Activated CD8-positive, alpha-beta T cell treated with anti-CD3 and anti-CD28 coated beads for 36 hours (primary cell): ENCODE measurements at regions not wholly inside any gene's neighbourhood (a gene's known extent, or its start where the extent isn't known, plus 50 kb on each side); places are given as distances from the start of the nearest gene placed in this dataset.

Experiments used
- ATAC-seq: fragments of 200-7000 bp; cut with Tn5 transposase; one replicate; pipeline ENCODE4 v1.10.0; 2021; ENCODE audit warnings: mild to moderate bottlenecking, moderate library complexity
- CTCF ChIA-PET: fragments of 350-600 bp; sonication (Branson Sonifier 250); formaldehyde crosslinking; loops from one replicate; lab custom pipeline; 2021; ENCODE audit warnings: antibody characterized with exemption; lab: Charles Lee
- POLR2A ChIA-PET: fragments of 350-600 bp; sonication (Branson Sonifier 250); formaldehyde crosslinking; loops from one replicate; lab custom pipeline; 2021; ENCODE audit warnings: antibody characterized with exemption; lab: Charles Lee
- DNase-seq: peaks from one replicate; pipeline ENCODE4 v3.0.0-alpha.2; 2020
- H3K27ac Mint-ChIP-seq: one replicate; pipeline ENCODE4 v1.8.0; 2021; ENCODE audit warnings: mild to moderate bottlenecking, mixed read lengths
- H3K27me3 Mint-ChIP-seq: one replicate; pipeline ENCODE4 v1.8.0; 2021; ENCODE audit warnings: mixed read lengths
- H3K36me3 Mint-ChIP-seq: one replicate; pipeline ENCODE4 v1.8.0; 2021; ENCODE audit warnings: low read depth, mixed read lengths
- H3K4me1 Mint-ChIP-seq: one replicate; pipeline ENCODE4 v1.8.0; 2021; ENCODE audit warnings: low read depth, mixed read lengths
- H3K4me3 Mint-ChIP-seq: one replicate; pipeline ENCODE4 v1.8.0; 2021; ENCODE audit warnings: mild to moderate bottlenecking, moderate library complexity, mixed read lengths
- H3K9me3 Mint-ChIP-seq: one replicate; pipeline ENCODE4 v1.8.0; 2021; ENCODE audit warnings: mixed read lengths
- CTCF ChIP-seq: fragments of 200-600 bp; IDR thresholded peaks from one replicate; pipeline ENCODE4 v1.8.0; 2022; ENCODE audit warnings: antibody characterized with exemption, mild to moderate bottlenecking
- intact Hi-C: fragments of 100-400 bp; cut with micrococcal nuclease; formaldehyde crosslinking; loops from one replicate; pipeline ENCODE4 v1.10.0; 2022

- Mint-ChIP-seq H3K36me3 (no peaks in the 10 kb centered on the region), H3K4me3 (no peak overlapping the region), H3K9me3 (no peaks in the 10 kb centered on the region), H3K4me1 (no peaks in the 10 kb centered on the region), H3K27me3 (no peaks in the 10 kb centered on the region), H3K27ac (no peak overlapping the region)
- ChIA-PET CTCF (interaction anchor here (1.1 kb wide), 1 partner anchor 80 kb away, joined by 3 read pairs; no protein-coding TSS in a partner anchor), POLR2A (no interaction called here)
- intact Hi-C loops, result no loop called here
- no peak for TF ChIP-seq CTCF
- ATAC-seq (no peak), DNase-seq (no peak)
These were observed 322.9 kb downstream of the PTEN start for GRCh38 chr10:88186335-88186734.

- ChIA-PET CTCF (interaction anchor here (0.6 kb wide), 1 partner anchor 9 kb away, joined by 3 read pairs; no protein-coding TSS in a partner anchor), POLR2A (no interaction called here)
- no peak for TF ChIP-seq CTCF
- H3K4me1 Mint-ChIP-seq, result peaks cover 2% of the 10 kb centered on the region
- no peaks in the 10 kb centered on the region for H3K9me3 Mint-ChIP-seq
- intact Hi-C loops, result no loop called here
- H3K27me3 Mint-ChIP-seq, result no peaks in the 10 kb centered on the region
- H3K36me3 Mint-ChIP-seq, result no peaks in the 10 kb centered on the region
- no peak for DNase-seq
- no peak overlapping the region for H3K27ac Mint-ChIP-seq
- ATAC-seq, result no peak
- H3K4me3 Mint-ChIP-seq, result no peak overlapping the region
These were observed 324.0 kb downstream of the PTEN start for GRCh38 chr10:88187472-88187871.

- ATAC-seq, result no peak
- H3K4me3 Mint-ChIP-seq, result no peak overlapping the region
- CTCF ChIA-PET, result no interaction called here
These were observed 326.7 kb downstream of the PTEN start for GRCh38 chr10:88190123-88190522.

GRCh38 chr10:88190540-88191235, 327.3 kb downstream of the PTEN start:
- no peak for TF ChIP-seq CTCF
- no peaks in the 10 kb centered on the region for H3K9me3 Mint-ChIP-seq
- H3K4me1 Mint-ChIP-seq, result peaks cover 33% of the 10 kb centered on the region
- H3K27ac Mint-ChIP-seq, result no peak overlapping the region
- ATAC-seq (no peak), DNase-seq (no peak)
- H3K4me3 Mint-ChIP-seq, result no peak overlapping the region
- CTCF ChIA-PET, result no interaction called here
- intact Hi-C loops, result no loop called here
- POLR2A ChIA-PET, result no interaction called here
- H3K36me3 Mint-ChIP-seq, result no peaks in the 10 kb centered on the region
- no peaks in the 10 kb centered on the region for H3K27me3 Mint-ChIP-seq

More at GRCh38 chr10:88190123-88190522, 326.7 kb downstream of the PTEN start:
- H3K27me3 Mint-ChIP-seq, result no peaks in the 10 kb centered on the region
- DNase-seq, result no peak
- peaks cover 27% of the 10 kb centered on the region for H3K4me1 Mint-ChIP-seq
- no peak for TF ChIP-seq CTCF
- intact Hi-C loops, result no loop called here
- no peak overlapping the region for H3K27ac Mint-ChIP-seq
- no peaks in the 10 kb centered on the region for H3K36me3 Mint-ChIP-seq
- H3K9me3 Mint-ChIP-seq, result no peaks in the 10 kb centered on the region
- POLR2A ChIA-PET, result no interaction called here

DNA sequence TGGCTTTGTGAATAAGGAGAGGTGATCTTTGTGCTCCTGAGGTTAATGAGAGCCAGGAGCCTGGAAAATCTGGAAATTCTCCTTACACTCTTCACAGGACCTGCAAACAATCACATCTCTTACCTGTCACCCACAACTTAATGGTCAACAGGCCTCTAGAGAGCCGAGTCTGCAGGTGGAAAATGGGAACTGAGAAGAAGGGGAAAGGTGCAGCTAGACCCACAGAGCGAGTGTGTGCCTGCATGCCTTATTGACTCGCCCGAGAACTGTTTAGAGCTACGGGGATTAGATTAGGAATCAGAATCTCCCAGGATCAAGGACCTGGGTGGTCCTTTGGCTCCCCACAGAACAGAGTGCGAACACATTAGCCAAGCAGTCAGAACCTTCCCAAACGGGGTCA, 329.6 kb downstream of the PTEN start:
- H3K27ac Mint-ChIP-seq, result no peak overlapping the region
- CTCF ChIA-PET, result interaction anchor here (1.0 kb wide), 1 partner anchor 80 kb away, joined by 3 read pairs; no protein-coding TSS in a partner anchor
- ATAC-seq (no peak), DNase-seq (no peak)
- H3K4me3 Mint-ChIP-seq, result no peak overlapping the region
- peaks cover 36% of the 10 kb centered on the region for H3K4me1 Mint-ChIP-seq
- H3K36me3 Mint-ChIP-seq, result no peaks in the 10 kb centered on the region
- intact Hi-C loops, result no loop called here
- POLR2A ChIA-PET, result no interaction called here
- H3K9me3 Mint-ChIP-seq, result no peaks in the 10 kb centered on the region
- no peaks in the 10 kb centered on the region for H3K27me3 Mint-ChIP-seq
- TF ChIP-seq CTCF, result no peak
